WTC11 (cell line): ENCODE measurements at regions not wholly inside any gene's neighbourhood (a gene's known extent, or its start where the extent isn't known, plus 50 kb on each side); places are given as distances from the start of the nearest gene placed in this dataset.

Source experiments
- ATAC-seq: fragments of 200-7000 bp; cut with Tn5 transposase; 2 replicates; pipeline ENCODE4 v1.10.0; 2021; ENCODE audit warnings: mild to moderate bottlenecking, moderate library complexity
- CTCF ChIA-PET: fragments of 300-600 bp; sonication (Branson Sonifier 250); formaldehyde crosslinking; loops from one replicate; lab custom pipeline; 2021; ENCODE audit warnings: antibody characterized with exemption; lab: Charles Lee
- POLR2A ChIA-PET: fragments of 350-600 bp; sonication (Branson Sonifier 250); formaldehyde crosslinking; loops from one replicate; lab custom pipeline; 2021; ENCODE audit warnings: antibody characterized with exemption; lab: Charles Lee
- DNase-seq: peaks from one replicate; pipeline ENCODE4 v3.0.0; 2021; ENCODE audit warnings: low spot score
- H3K27ac Mint-ChIP-seq: 2 replicates; pipeline ENCODE4 v1.8.0; 2021; ENCODE audit warnings: mixed read lengths
- H3K27me3 Mint-ChIP-seq: 2 replicates; pipeline ENCODE4 v1.8.0; 2021; ENCODE audit warnings: low read depth, mild to moderate bottlenecking, moderate library complexity, mixed read lengths
- H3K36me3 Mint-ChIP-seq: 2 replicates; pipeline ENCODE4 v1.8.0; 2021; ENCODE audit warnings: mixed read lengths
- H3K4me1 Mint-ChIP-seq: 2 replicates; pipeline ENCODE4 v1.8.0; 2022; ENCODE audit warnings: mixed read lengths
- H3K4me3 Mint-ChIP-seq: 2 replicates; pipeline ENCODE4 v1.8.0; 2021; ENCODE audit warnings: mild to moderate bottlenecking, moderate library complexity, mixed read lengths
- H3K9me3 Mint-ChIP-seq: 2 replicates; pipeline ENCODE4 v1.8.0; 2021; ENCODE audit warnings: mixed read lengths
- ATF1 ChIP-seq: sonication (generic); formaldehyde crosslinking; IDR thresholded peaks from 2 replicates; pipeline ENCODE4 v1.8.1; 2023; ENCODE audit warnings: mild to moderate bottlenecking, moderate library complexity, missing genetic modification reagents
- ELF4 ChIP-seq: sonication (generic); formaldehyde crosslinking; IDR thresholded peaks from 2 replicates; pipeline ENCODE4 v1.8.1; 2022; ENCODE audit warnings: low read depth, mild to moderate bottlenecking, moderate library complexity, missing genetic modification reagents
- ESRRA ChIP-seq: sonication (generic); formaldehyde crosslinking; IDR thresholded peaks from 2 replicates; pipeline ENCODE4 v1.8.1; 2022; ENCODE audit warnings: mild to moderate bottlenecking, missing genetic modification reagents, borderline replicate concordance
- HMGA2 ChIP-seq: fragments of 250-450 bp; sonication (Bioruptor Pico); IDR thresholded peaks from 2 replicates; pipeline ENCODE4 v1.4.0; 2021; ENCODE audit warnings: mild to moderate bottlenecking, moderate library complexity
- KAT7 ChIP-seq: sonication (generic); formaldehyde crosslinking; IDR thresholded peaks from 2 replicates; pipeline ENCODE4 v1.8.1; 2023; ENCODE audit warnings: missing genetic modification reagents, mild to moderate bottlenecking, borderline replicate concordance
- NFATC4 ChIP-seq: fragments of 250-450 bp; sonication (Bioruptor Pico); IDR thresholded peaks from 2 replicates; pipeline ENCODE4 v1.9.0; 2021; ENCODE audit warnings: mild to moderate bottlenecking
- NFYB ChIP-seq: sonication (generic); formaldehyde crosslinking; conservative IDR thresholded peaks from 2 replicates; pipeline ENCODE4 v1.8.0; 2022; ENCODE audit warnings: low read depth, missing genetic modification reagents
- OVOL2 ChIP-seq: fragments of 250-450 bp; sonication (Bioruptor Pico); IDR thresholded peaks from 2 replicates; pipeline ENCODE4 v1.9.0; 2021; ENCODE audit warnings: mild to moderate bottlenecking, borderline replicate concordance
- RORB ChIP-seq: fragments of 250-450 bp; sonication (Bioruptor Pico); IDR thresholded peaks from 2 replicates; pipeline ENCODE4 v1.9.0; 2021; ENCODE audit warnings: mild to moderate bottlenecking
- SP1 ChIP-seq: sonication (generic); formaldehyde crosslinking; conservative IDR thresholded peaks from 2 replicates; pipeline ENCODE4 v1.8.1; 2022; ENCODE audit warnings: missing genetic modification reagents
- TEAD4 ChIP-seq: sonication (generic); formaldehyde crosslinking; IDR thresholded peaks from 2 replicates; pipeline ENCODE4 v1.8.0; 2022; ENCODE audit warnings: mild to moderate bottlenecking, missing genetic modification reagents
- ZNF263 ChIP-seq: sonication (generic); formaldehyde crosslinking; IDR thresholded peaks from 2 replicates; pipeline ENCODE4 v1.8.1; 2022; ENCODE audit warnings: low read depth, mild to moderate bottlenecking, moderate library complexity, missing genetic modification reagents
- TF ChIP-seq, protein P1 (sequence below): sonication (generic); formaldehyde crosslinking; IDR thresholded peaks from 2 replicates; pipeline ENCODE4 v1.8.0; 2022; ENCODE audit warnings: missing genetic modification reagents
- TF ChIP-seq, protein P2 (sequence below): sonication (generic); formaldehyde crosslinking; IDR thresholded peaks from 2 replicates; pipeline ENCODE4 v1.8.1; 2022; ENCODE audit warnings: low read depth, mild to moderate bottlenecking, moderate library complexity, missing genetic modification reagents, borderline replicate concordance
- TF ChIP-seq, protein P3 (sequence below): sonication (generic); formaldehyde crosslinking; IDR thresholded peaks from 2 replicates; pipeline ENCODE4 v1.8.1; 2022; ENCODE audit warnings: mild to moderate bottlenecking, missing genetic modification reagents, moderate library complexity, borderline replicate concordance
- TF ChIP-seq, protein P4 (sequence below): sonication (generic); formaldehyde crosslinking; IDR thresholded peaks from 2 replicates; pipeline ENCODE4 v1.8.1; 2022; ENCODE audit warnings: low read depth, missing genetic modification reagents, borderline replicate concordance
- TF ChIP-seq, protein P5 (sequence below): fragments of 250-450 bp; sonication (Bioruptor Pico); conservative IDR thresholded peaks from 2 replicates; pipeline ENCODE4 v1.9.0; 2021; ENCODE audit warnings: mild to moderate bottlenecking
- TF ChIP-seq, protein P6 (sequence below): sonication (generic); formaldehyde crosslinking; IDR thresholded peaks from 2 replicates; pipeline ENCODE4 v1.8.0; 2022; ENCODE audit warnings: mild to moderate bottlenecking, missing genetic modification reagents
- TF ChIP-seq, protein P7 (sequence below): fragments of 250-450 bp; sonication (Bioruptor Pico); IDR thresholded peaks from 2 replicates; pipeline ENCODE4 v2.1.2; 2022; ENCODE audit warnings: mild to moderate bottlenecking, moderate library complexity
- TF ChIP-seq, protein P8 (sequence below): sonication (generic); formaldehyde crosslinking; IDR thresholded peaks from 2 replicates; pipeline ENCODE4 v1.8.1; 2023; ENCODE audit warnings: mild to moderate bottlenecking, missing genetic modification reagents

DNA sequence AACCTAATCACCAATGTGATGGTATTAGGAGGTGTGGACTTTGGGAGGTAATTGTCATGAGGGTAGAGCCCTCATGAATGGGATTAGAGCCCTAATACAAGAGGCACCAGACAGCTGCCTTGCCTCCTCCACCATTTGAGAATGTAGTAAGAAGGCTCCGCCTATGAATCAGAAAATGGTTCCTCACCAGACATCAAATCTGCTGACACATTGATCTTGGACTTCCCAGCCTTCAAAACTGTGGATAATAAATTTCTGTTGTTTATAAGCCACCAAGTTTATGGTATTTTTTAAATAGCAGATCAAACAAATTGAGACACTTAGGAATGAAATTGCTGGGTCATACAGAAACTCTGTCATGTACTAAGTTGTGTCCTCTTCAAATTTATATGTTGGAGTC, 56.8 kb upstream of the COL6A5 start:
- POLR2A ChIA-PET: no interaction called here
- TF ChIP-seq SP1 (CRISPR knock-in tag) (no peak), NFYB (CRISPR knock-in tag) (no peak), ELF4 (CRISPR knock-in tag) (no peak), ZNF263 (no peak), OVOL2 (CRISPR knock-in tag) (no peak), HMGA2 (CRISPR knock-in tag) (no peak), NFATC4 (CRISPR knock-in tag) (no peak), TEAD4 (no peak), ATF1 (CRISPR knock-in tag) (no peak), KAT7 (CRISPR knock-in tag) (no peak), RORB (CRISPR knock-in tag) (no peak), ESRRA (no peak)
- TF ChIP-seq, protein P1, sequence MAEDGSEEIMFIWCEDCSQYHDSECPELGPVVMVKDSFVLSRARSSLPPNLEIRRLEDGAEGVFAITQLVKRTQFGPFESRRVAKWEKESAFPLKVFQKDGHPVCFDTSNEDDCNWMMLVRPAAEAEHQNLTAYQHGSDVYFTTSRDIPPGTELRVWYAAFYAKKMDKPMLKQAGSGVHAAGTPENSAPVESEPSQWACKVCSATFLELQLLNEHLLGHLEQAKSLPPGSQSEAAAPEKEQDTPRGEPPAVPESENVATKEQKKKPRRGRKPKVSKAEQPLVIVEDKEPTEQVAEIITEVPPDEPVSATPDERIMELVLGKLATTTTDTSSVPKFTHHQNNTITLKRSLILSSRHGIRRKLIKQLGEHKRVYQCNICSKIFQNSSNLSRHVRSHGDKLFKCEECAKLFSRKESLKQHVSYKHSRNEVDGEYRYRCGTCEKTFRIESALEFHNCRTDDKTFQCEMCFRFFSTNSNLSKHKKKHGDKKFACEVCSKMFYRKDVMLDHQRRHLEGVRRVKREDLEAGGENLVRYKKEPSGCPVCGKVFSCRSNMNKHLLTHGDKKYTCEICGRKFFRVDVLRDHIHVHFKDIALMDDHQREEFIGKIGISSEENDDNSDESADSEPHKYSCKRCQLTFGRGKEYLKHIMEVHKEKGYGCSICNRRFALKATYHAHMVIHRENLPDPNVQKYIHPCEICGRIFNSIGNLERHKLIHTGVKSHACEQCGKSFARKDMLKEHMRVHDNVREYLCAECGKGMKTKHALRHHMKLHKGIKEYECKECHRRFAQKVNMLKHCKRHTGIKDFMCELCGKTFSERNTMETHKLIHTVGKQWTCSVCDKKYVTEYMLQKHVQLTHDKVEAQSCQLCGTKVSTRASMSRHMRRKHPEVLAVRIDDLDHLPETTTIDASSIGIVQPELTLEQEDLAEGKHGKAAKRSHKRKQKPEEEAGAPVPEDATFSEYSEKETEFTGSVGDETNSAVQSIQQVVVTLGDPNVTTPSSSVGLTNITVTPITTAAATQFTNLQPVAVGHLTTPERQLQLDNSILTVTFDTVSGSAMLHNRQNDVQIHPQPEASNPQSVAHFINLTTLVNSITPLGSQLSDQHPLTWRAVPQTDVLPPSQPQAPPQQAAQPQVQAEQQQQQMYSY (CRISPR knock-in tag): no peak
- TF ChIP-seq, protein P2, sequence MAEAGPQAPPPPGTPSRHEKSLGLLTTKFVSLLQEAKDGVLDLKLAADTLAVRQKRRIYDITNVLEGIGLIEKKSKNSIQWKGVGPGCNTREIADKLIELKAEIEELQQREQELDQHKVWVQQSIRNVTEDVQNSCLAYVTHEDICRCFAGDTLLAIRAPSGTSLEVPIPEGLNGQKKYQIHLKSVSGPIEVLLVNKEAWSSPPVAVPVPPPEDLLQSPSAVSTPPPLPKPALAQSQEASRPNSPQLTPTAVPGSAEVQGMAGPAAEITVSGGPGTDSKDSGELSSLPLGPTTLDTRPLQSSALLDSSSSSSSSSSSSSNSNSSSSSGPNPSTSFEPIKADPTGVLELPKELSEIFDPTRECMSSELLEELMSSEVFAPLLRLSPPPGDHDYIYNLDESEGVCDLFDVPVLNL (CRISPR knock-in tag): no peak
- TF ChIP-seq, protein P3, sequence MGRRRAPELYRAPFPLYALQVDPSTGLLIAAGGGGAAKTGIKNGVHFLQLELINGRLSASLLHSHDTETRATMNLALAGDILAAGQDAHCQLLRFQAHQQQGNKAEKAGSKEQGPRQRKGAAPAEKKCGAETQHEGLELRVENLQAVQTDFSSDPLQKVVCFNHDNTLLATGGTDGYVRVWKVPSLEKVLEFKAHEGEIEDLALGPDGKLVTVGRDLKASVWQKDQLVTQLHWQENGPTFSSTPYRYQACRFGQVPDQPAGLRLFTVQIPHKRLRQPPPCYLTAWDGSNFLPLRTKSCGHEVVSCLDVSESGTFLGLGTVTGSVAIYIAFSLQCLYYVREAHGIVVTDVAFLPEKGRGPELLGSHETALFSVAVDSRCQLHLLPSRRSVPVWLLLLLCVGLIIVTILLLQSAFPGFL: no peak
- TF ChIP-seq, protein P4, sequence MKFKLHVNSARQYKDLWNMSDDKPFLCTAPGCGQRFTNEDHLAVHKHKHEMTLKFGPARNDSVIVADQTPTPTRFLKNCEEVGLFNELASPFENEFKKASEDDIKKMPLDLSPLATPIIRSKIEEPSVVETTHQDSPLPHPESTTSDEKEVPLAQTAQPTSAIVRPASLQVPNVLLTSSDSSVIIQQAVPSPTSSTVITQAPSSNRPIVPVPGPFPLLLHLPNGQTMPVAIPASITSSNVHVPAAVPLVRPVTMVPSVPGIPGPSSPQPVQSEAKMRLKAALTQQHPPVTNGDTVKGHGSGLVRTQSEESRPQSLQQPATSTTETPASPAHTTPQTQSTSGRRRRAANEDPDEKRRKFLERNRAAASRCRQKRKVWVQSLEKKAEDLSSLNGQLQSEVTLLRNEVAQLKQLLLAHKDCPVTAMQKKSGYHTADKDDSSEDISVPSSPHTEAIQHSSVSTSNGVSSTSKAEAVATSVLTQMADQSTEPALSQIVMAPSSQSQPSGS (CRISPR knock-in tag): no peak
- TF ChIP-seq, protein P5, sequence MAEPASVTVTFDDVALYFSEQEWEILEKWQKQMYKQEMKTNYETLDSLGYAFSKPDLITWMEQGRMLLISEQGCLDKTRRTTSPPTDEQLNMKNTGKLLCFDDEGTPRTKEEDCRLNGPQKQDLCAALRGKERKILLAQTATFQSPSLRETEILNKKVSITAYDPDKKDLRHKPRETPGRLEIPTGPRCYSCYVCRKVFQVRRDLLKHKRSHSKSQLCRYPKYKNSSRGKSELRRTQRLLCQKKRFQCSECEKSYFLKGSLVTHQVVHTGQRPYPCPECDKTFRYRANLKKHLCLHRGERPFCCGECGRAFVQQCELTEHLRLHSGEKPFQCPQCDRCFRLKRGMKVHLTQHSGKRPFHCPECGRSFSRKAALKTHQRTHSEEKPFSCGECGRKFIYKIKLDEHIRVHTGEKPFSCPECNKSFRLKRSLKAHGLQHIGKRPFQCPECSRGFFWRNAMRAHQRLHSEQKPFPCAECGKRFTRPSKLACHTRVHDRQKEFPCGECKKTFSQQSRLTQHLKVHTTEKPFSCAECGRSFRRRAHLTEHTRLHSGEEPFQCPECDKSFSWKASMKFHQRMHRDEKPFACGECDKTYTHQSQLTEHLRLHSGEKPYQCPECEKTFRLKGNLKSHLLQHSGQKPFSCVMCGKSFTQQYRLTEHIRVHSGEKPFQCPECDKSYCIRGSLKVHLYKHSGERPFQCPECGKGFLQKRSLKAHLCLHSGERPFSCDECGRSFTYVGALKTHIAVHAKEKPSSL (CRISPR knock-in tag): no peak
- TF ChIP-seq, protein P6, sequence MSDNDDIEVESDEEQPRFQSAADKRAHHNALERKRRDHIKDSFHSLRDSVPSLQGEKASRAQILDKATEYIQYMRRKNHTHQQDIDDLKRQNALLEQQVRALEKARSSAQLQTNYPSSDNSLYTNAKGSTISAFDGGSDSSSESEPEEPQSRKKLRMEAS: no peak
- TF ChIP-seq, protein P7, sequence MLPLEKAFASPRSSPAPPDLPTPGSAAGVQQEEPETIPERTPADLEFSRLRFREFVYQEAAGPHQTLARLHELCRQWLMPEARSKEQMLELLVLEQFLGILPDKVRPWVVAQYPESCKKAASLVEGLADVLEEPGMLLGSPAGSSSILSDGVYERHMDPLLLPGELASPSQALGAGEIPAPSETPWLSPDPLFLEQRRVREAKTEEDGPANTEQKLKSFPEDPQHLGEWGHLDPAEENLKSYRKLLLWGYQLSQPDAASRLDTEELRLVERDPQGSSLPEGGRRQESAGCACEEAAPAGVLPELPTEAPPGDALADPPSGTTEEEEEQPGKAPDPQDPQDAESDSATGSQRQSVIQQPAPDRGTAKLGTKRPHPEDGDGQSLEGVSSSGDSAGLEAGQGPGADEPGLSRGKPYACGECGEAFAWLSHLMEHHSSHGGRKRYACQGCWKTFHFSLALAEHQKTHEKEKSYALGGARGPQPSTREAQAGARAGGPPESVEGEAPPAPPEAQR (CRISPR knock-in tag): no peak
- TF ChIP-seq, protein P8, sequence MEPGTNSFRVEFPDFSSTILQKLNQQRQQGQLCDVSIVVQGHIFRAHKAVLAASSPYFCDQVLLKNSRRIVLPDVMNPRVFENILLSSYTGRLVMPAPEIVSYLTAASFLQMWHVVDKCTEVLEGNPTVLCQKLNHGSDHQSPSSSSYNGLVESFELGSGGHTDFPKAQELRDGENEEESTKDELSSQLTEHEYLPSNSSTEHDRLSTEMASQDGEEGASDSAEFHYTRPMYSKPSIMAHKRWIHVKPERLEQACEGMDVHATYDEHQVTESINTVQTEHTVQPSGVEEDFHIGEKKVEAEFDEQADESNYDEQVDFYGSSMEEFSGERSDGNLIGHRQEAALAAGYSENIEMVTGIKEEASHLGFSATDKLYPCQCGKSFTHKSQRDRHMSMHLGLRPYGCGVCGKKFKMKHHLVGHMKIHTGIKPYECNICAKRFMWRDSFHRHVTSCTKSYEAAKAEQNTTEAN: no peak
- TF ChIP-seq, all 79 proteins: peak for 0
- no peaks in the 10 kb centered on the region for H3K36me3 Mint-ChIP-seq
- H3K27me3 Mint-ChIP-seq: no peaks in the 10 kb centered on the region; the same call in 1 of the 2 replicates
- ATAC-seq (no peak), DNase-seq (no peak)
- CTCF ChIA-PET: interaction anchor here (0.9 kb wide), 1 partner anchor 13 kb away, joined by 3 read pairs; no protein-coding TSS in a partner anchor
- H3K4me1 Mint-ChIP-seq: no peaks in the 10 kb centered on the region
- no peaks in the 10 kb centered on the region for H3K9me3 Mint-ChIP-seq
- no peak overlapping the region for H3K4me3 Mint-ChIP-seq
- no peak overlapping the region for H3K27ac Mint-ChIP-seq
